ENCODE measurements at regions not wholly inside any gene's neighbourhood (a gene's known extent, or its start where the extent isn't known, plus 50 kb on each side); places are given as distances from the start of the nearest gene placed in this dataset.

- FAIRE-seq (no peak), DNase-seq (ENCODE audit: low read depth, low spot score) (no peak), ATAC-seq (no peak)
- no peaks in the 10 kb centered on the region for H3K27me3 ChIP-seq (replicated peaks in 1 of 2; ENCODE audit: control insufficient read depth in 2 of 2, insufficient read depth in 2 of 2, low read length in 1 of 2)
- no peaks in the 10 kb centered on the region for H3K4me1 ChIP-seq (ENCODE audit: control insufficient read depth, insufficient read depth, low read length)
- H3K27ac ChIP-seq (ENCODE audit: control insufficient read depth, insufficient read depth), result no peak overlapping the region
- in situ Hi-C loops (cut with MboI) (no loop called here), intact Hi-C loops (cut with micrococcal nuclease; ENCODE audit: unreplicated experiment) (no loop called here)
- H3K9ac ChIP-seq (ENCODE audit: control insufficient read depth, insufficient read depth, low read length), result no peak overlapping the region
- H3K36me3 ChIP-seq (ENCODE audit: control insufficient read depth in 2 of 2, insufficient read depth in 2 of 2, low read length in 1 of 2), result no peaks in the 10 kb centered on the region
- H3K4me2 ChIP-seq (ENCODE audit: control insufficient read depth, insufficient read depth), result no peak overlapping the region
- TF ChIP-seq CHD4 (IDR thresholded peaks at IDR 0.05) (no peak), ZNF384 (IDR thresholded peaks at IDR 0.05; ENCODE audit: borderline replicate concordance, low read depth, low read length) (no peak), NKRF (conservative IDR thresholded peaks at IDR 0.05) (no peak), REST (IDR thresholded peaks at IDR 0.05; ENCODE audit: low read depth, low read length) (no peak), RELB (IDR thresholded peaks at IDR 0.05; ENCODE audit: low read depth) (no peak), SMAD5 (IDR thresholded peaks at IDR 0.05; ENCODE audit: low read depth) (no peak)
- no TSS peak for BruUV-seq (replicated peaks)
- CTCF ChIA-PET, result interaction anchor here (1.9 kb wide), 1 partner anchor 13 kb away, joined by 5 read pairs; no protein-coding TSS in a partner anchor
- H4K20me1 ChIP-seq (ENCODE audit: control insufficient read depth, insufficient read depth), result no peaks in the 10 kb centered on the region
- no peak overlapping the region for H2AFZ ChIP-seq (ENCODE audit: control insufficient read depth, low read depth, low read length)
- RAD21 ChIA-PET (ENCODE audit: unreplicated experiment), result interaction anchor here (1.0 to 1.5 kb wide), 3 partner anchors 11 to 62 kb away, joined by 3 read pairs; no protein-coding TSS in a partner anchor
- H3K79me2 ChIP-seq (ENCODE audit: control insufficient read depth, insufficient read depth, low read length), result no peaks in the 10 kb centered on the region
- SMC1A ChIA-PET (ENCODE audit: uncharacterized antibody, unreplicated experiment), result interaction anchor here (0.6 to 2.4 kb wide), 10 partner anchors 9 to 230 kb away, joined by 3 to 9 read pairs (median 4); no protein-coding TSS in a partner anchor
- POLR2A ChIA-PET, result no interaction called here
- no peaks in the 10 kb centered on the region for H3K9me3 ChIP-seq (replicated peaks; ENCODE audit: control insufficient read depth, insufficient read depth, low read length)
- H3K4me3 ChIP-seq, result no peak overlapping the region
Measured at GRCh38 chr1:82214606-82215005, 413.9 kb downstream of the ADGRL2 start.
